K562 (cell line): ENCODE measurements at regions not wholly inside any gene's neighbourhood (a gene's known extent, or its start where the extent isn't known, plus 50 kb on each side); places are given as distances from the start of the nearest gene placed in this dataset.

Experiments used
- ATAC-seq: fragments of 200-7000 bp; cut with Tn5 transposase; 3 replicates; pipeline ENCODE4 v1.9.1; 2020; ENCODE audit warnings: moderate library complexity
- BruUV-seq: library from RNA; stranded (reverse); fragments of 400-500 nt; replicated peaks from 2 replicates; lab custom pipeline; 2021; lab: Mats Ljungman, UMichigan
- CTCF ChIA-PET: fragments of 300-600 bp; formaldehyde crosslinking; extraction: SDS; loops from one replicate; lab custom pipeline; 2021; ENCODE audit warnings: low intra/inter-chr PET ratio; lab: Yijun Ruan, JAX
- POLR2A ChIA-PET: fragments of 300-600, 350-650 bp; sonication (Branson Sonifier 250); formaldehyde crosslinking; extraction: SDS; loops from one replicate; lab custom pipeline; 2021; ENCODE audit warnings: antibody characterized with exemption, inconsistent platforms; lab: Yijun Ruan, JAX
- DNase-seq, 4 experiments: peaks; one replicate each; pipeline versions ENCODE4 v3.0.0 to v3.0.0-alpha.2; 2011 to 2018; ENCODE audit warnings: low spot score in 3 of 4, mixed read lengths in 3 of 4; ENCODE audit errors: extremely low read depth in 1 of 4
- FAIRE-seq: peaks from 2 replicates; lab custom pipeline; 2011; peaks lifted over from hg19 to GRCh38; lab: Jason Lieb, UNC
- H2AFZ ChIP-seq: 2 replicates; pipeline ENCODE4 v1.6.0; 2011; ENCODE audit warnings: low read depth, low read length, control low read depth, inconsistent platforms
- H3K27ac ChIP-seq: fragments of 200-600 bp; 3 replicates; pipeline ENCODE4 v1.8.0; 2011; ENCODE audit warnings: low read depth, mild to moderate bottlenecking, control low read depth, inconsistent platforms, low read length, moderate library complexity, mixed read lengths; ENCODE audit errors: extremely low read depth
- H3K27me3 ChIP-seq, 2 experiments: fragments of 300-600 bp in 1 of 2; 2 replicates in 1 of 2; 3 replicates in 1 of 2; pipeline versions ENCODE4 v1.6.0 to v1.8.0; 2011; ENCODE audit warnings: inconsistent platforms in 2 of 2, low read length in 2 of 2, mild to moderate bottlenecking in 1 of 2, mixed read lengths in 1 of 2, moderate library complexity in 1 of 2; ENCODE audit not compliant: control insufficient read depth in 2 of 2, insufficient read depth in 2 of 2
- H3K36me3 ChIP-seq: fragments of 300-600 bp; 3 replicates; pipeline ENCODE4 v1.8.0; 2011; ENCODE audit warnings: mild to moderate bottlenecking, low read length, inconsistent platforms; ENCODE audit not compliant: control insufficient read depth, insufficient read depth
- H3K4me1 ChIP-seq, 2 experiments: fragments of 200-600 bp in 1 of 2; replicated peaks in 1 of 2; 2 replicates in 1 of 2; 3 replicates in 1 of 2; pipeline versions ENCODE4 v1.5.1 to v1.8.0; 2011; ENCODE audit warnings: inconsistent platforms in 2 of 2, low read length in 2 of 2, mild to moderate bottlenecking in 1 of 2, mixed read lengths in 1 of 2, moderate library complexity in 1 of 2; ENCODE audit not compliant: control insufficient read depth in 2 of 2, insufficient read depth in 2 of 2
- H3K4me2 ChIP-seq: 2 replicates; pipeline ENCODE4 v1.6.1; 2011; ENCODE audit warnings: low read length, control low read depth, inconsistent platforms, mixed read lengths; ENCODE audit not compliant: insufficient read depth
- H3K4me3 ChIP-seq: fragments of 200-600 bp; sonication (generic), shearing (Covaris generic); 2 replicates; pipeline ENCODE4 v1.5.1; 2016; ENCODE audit warnings: control low read depth, inconsistent platforms
- H3K79me2 ChIP-seq: fragments of 200-600 bp; 3 replicates; pipeline ENCODE4 v1.8.0; 2011; ENCODE audit warnings: low read length, inconsistent platforms; ENCODE audit not compliant: control insufficient read depth, insufficient read depth
- H3K9ac ChIP-seq, 2 experiments: 2 replicates each; pipeline versions ENCODE4 v1.6.0 to v1.6.1; 2011; ENCODE audit warnings: low read depth in 2 of 2, low read length in 2 of 2, control low read depth in 1 of 2, inconsistent platforms in 1 of 2, mild to moderate bottlenecking in 1 of 2, mixed read lengths in 1 of 2; ENCODE audit not compliant: insufficient read depth in 1 of 2
- H3K9me1 ChIP-seq: one replicate; pipeline ENCODE4 v1.6.0; 2011; ENCODE audit warnings: inconsistent platforms, mild to moderate bottlenecking, low read length, moderate library complexity; ENCODE audit not compliant: control insufficient read depth, insufficient read depth
- H3K9me3 ChIP-seq: replicated peaks from 2 replicates; pipeline ENCODE4 v1.5.1; 2011; ENCODE audit warnings: low read depth, low read length, inconsistent platforms; ENCODE audit not compliant: control insufficient read depth, insufficient read depth
- H4K20me1 ChIP-seq: replicated peaks from 2 replicates; pipeline ENCODE4 v1.6.1; 2011; ENCODE audit warnings: low read length, inconsistent platforms, mixed read lengths; ENCODE audit not compliant: control insufficient read depth, insufficient read depth
- CHCHD3 ChIP-seq: fragments of 250-450 bp; sonication (Bioruptor Pico); IDR thresholded peaks from 2 replicates; pipeline ENCODE4 v2.1.2; 2022; ENCODE audit warnings: mild to moderate bottlenecking
- ELF2 ChIP-seq: fragments of 250-450 bp; sonication (Bioruptor Pico); IDR thresholded peaks from 2 replicates; pipeline ENCODE4 v1.5.0; 2021; ENCODE audit warnings: mild to moderate bottlenecking
- EP400 ChIP-seq: fragments of 450-650 bp; IDR thresholded peaks from 2 replicates; pipeline ENCODE4 v1.6.1; 2017; ENCODE audit warnings: antibody characterized with exemption, mild to moderate bottlenecking, moderate library complexity
- MTA2 ChIP-seq: fragments of 450-650 bp; IDR thresholded peaks from 2 replicates; pipeline ENCODE4 v1.6.1; 2016; ENCODE audit warnings: low read depth
- NONO ChIP-seq, 2 experiments: fragments of 200-400 bp in 1 of 2; fragments of 450-650 bp in 1 of 2; formaldehyde crosslinking in 1 of 2; IDR thresholded peaks; 2 replicates each; pipeline ENCODE4 v1.6.1; 2017; ENCODE audit warnings: low read depth in 2 of 2, mild to moderate bottlenecking in 2 of 2, moderate library complexity in 2 of 2, low read length in 1 of 2
- UBTF ChIP-seq, 2 experiments: IDR thresholded peaks; 2 replicates each; pipeline ENCODE4 v1.6.1; 2012; ENCODE audit warnings: improper control_type of control experiment in 2 of 2, low read depth in 2 of 2, low read length in 2 of 2, borderline replicate concordance in 1 of 2
- ZBTB11 ChIP-seq, 3 experiments: fragments of 200-800 bp in 1 of 3; fragments of 250-450 bp in 1 of 3; fragments of 450-650 bp in 1 of 3; sonication (Bioruptor Pico) in 1 of 3; sonication (Bioruptor generic) in 1 of 3; formaldehyde crosslinking in 1 of 3; IDR thresholded peaks; 2 replicates each; pipeline versions ENCODE4 v1.6.1 to v1.8.0; 2016 to 2022; ENCODE audit warnings: mild to moderate bottlenecking in 2 of 3, missing genetic modification characterization in 2 of 3, missing compliant biosample characterization in 1 of 3, moderate library complexity in 1 of 3
- ZFP91 ChIP-seq: sonication (generic); formaldehyde crosslinking; IDR thresholded peaks from 2 replicates; pipeline ENCODE4 v1.8.0; 2022; ENCODE audit warnings: mild to moderate bottlenecking, missing genetic modification reagents
- ZNF282 ChIP-seq: sonication (generic); formaldehyde crosslinking; IDR thresholded peaks from 2 replicates; pipeline ENCODE4 v1.8.1; 2023; ENCODE audit warnings: missing genetic modification reagents
- ZNF347 ChIP-seq: fragments of 450-650 bp; formaldehyde crosslinking; IDR thresholded peaks from 2 replicates; pipeline ENCODE4 v1.4.0; 2020; ENCODE audit warnings: low read depth, mild to moderate bottlenecking, moderate library complexity
- WGBS: fragments of 100-300 bp; shearing (Covaris generic); methylation state at CpG from one replicate; pipeline ENCODE4 v1.1.6; 2016; ENCODE audit warnings: low coverage, mixed read lengths; ENCODE audit not compliant: insufficient coverage; ENCODE audit errors: missing lambda C conversion rate; 5-methylcytosine and 5-hydroxymethylcytosine counted together
- in situ Hi-C: fragments of 300-500 bp; cut with MboI; formaldehyde crosslinking; loops from 4 replicates; pipeline ENCODE4 v1.15.0; 2018; ENCODE audit warnings: inconsistent platforms, mixed read lengths
- intact Hi-C: fragments of 100-400 bp; cut with micrococcal nuclease; formaldehyde crosslinking; loops from 2 replicates; pipeline ENCODE4 v1.14.2; 2022
- TF ChIP-seq, protein P1 (sequence below): fragments of 250-450 bp; sonication (Bioruptor Pico); IDR thresholded peaks from 2 replicates; pipeline ENCODE4 v1.5.0; 2020; ENCODE audit warnings: mild to moderate bottlenecking
- TF ChIP-seq, protein P2 (sequence below): fragments of 250-450 bp; sonication (Bioruptor Pico); IDR thresholded peaks from 2 replicates; pipeline ENCODE4 v1.8.0; 2021; ENCODE audit warnings: mild to moderate bottlenecking, moderate library complexity

GRCh38 chrX:65910899-65911298 is 129.0 kb downstream of the VSIG4 start:
- in situ Hi-C loops, result no loop called here
- no peak for DNase-seq
- Histone ChIP-seq H2AFZ (no peak overlapping the region), H3K9me1 (no peaks in the 10 kb centered on the region), H4K20me1 (no peaks in the 10 kb centered on the region), H3K79me2 (no peaks in the 10 kb centered on the region), H3K4me1 (no peaks in the 10 kb centered on the region), H3K9ac (no peak overlapping the region), H3K27ac (no peak overlapping the region), H3K27me3 (no peaks in the 10 kb centered on the region), H3K9me3 (no peaks in the 10 kb centered on the region), H3K4me2 (no peak overlapping the region), H3K36me3 (no peaks in the 10 kb centered on the region), H3K4me3 (no peak overlapping the region)
- ATAC-seq, result peak; percentile 80
- ChIA-PET CTCF (no interaction called here), POLR2A (no interaction called here)
- BruUV-seq, result no TSS peak
- intact Hi-C loops, result no loop called here
- FAIRE-seq, result no peak
- WGBS, result 53% methylated on average over 3 of the region's 3 CpGs
- TF ChIP-seq UBTF (IDR thresholded peaks at IDR 0.05; ENCODE audit: borderline replicate concordance in 1 of 2, low read depth in 2 of 2, low read length in 2 of 2) (no peak), ZNF347 (CRISPR knock-in tag) (no peak), CHCHD3 (no peak), ZBTB11 (CRISPR knock-in tag; IDR thresholded peaks at IDR 0.05) (no peak), MTA2 (no peak), ZFP91 (no peak), NONO (IDR thresholded peaks at IDR 0.05; ENCODE audit: low read depth in 2 of 2, low read length in 1 of 2) (no peak), ELF2 (CRISPR knock-in tag) (no peak), ZNF282 (CRISPR knock-in tag) (no peak), EP400 (no peak)
- TF ChIP-seq, protein P1, sequence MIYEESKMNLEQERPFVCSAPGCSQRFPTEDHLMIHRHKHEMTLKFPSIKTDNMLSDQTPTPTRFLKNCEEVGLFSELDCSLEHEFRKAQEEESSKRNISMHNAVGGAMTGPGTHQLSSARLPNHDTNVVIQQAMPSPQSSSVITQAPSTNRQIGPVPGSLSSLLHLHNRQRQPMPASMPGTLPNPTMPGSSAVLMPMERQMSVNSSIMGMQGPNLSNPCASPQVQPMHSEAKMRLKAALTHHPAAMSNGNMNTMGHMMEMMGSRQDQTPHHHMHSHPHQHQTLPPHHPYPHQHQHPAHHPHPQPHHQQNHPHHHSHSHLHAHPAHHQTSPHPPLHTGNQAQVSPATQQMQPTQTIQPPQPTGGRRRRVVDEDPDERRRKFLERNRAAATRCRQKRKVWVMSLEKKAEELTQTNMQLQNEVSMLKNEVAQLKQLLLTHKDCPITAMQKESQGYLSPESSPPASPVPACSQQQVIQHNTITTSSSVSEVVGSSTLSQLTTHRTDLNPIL, result no peak
- TF ChIP-seq, protein P2, sequence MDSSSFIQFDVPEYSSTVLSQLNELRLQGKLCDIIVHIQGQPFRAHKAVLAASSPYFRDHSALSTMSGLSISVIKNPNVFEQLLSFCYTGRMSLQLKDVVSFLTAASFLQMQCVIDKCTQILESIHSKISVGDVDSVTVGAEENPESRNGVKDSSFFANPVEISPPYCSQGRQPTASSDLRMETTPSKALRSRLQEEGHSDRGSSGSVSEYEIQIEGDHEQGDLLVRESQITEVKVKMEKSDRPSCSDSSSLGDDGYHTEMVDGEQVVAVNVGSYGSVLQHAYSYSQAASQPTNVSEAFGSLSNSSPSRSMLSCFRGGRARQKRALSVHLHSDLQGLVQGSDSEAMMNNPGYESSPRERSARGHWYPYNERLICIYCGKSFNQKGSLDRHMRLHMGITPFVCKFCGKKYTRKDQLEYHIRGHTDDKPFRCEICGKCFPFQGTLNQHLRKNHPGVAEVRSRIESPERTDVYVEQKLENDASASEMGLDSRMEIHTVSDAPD, result no peak
